ENCODE measurements at regions not wholly inside any gene's neighbourhood (a gene's known extent, or its start where the extent isn't known, plus 50 kb on each side); places are given as distances from the start of the nearest gene placed in this dataset.

DNA sequence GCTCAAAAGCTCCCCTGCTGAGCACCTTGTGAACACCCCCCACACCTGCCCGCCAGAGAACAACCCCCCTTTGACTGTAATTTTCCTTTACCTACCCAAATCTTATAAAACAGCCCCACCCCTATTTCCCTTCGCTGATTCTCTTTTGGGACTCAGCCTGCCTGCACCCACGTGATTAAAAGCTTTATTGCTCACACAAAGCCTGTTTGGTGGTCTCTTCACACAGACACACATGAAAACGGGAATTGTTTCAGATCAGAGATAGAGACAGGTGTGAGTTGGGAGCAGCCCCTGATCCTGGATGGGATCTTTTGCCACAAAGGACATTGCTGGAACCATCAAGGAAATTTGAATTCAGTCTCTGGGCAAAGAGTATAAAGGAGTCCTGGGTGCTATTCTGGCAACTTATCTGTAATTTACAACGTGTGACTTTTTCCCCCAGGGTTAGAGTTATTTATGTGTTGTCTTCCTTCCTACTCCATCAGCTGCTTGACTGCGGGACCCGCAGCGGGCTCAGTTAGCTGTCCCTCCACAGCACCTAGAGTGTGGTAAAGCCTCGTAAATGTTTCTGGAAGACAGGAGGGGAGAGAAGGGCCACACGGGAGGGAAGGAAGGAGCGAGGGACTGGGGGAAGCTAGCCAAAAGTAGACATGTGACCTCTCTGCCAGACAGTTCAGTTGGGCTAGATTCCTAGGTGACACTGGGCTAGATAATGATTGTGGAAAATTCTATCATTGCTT, 437.0 kb downstream of the ZNF608 start:
- TF ChIP-seq, protein P1, sequence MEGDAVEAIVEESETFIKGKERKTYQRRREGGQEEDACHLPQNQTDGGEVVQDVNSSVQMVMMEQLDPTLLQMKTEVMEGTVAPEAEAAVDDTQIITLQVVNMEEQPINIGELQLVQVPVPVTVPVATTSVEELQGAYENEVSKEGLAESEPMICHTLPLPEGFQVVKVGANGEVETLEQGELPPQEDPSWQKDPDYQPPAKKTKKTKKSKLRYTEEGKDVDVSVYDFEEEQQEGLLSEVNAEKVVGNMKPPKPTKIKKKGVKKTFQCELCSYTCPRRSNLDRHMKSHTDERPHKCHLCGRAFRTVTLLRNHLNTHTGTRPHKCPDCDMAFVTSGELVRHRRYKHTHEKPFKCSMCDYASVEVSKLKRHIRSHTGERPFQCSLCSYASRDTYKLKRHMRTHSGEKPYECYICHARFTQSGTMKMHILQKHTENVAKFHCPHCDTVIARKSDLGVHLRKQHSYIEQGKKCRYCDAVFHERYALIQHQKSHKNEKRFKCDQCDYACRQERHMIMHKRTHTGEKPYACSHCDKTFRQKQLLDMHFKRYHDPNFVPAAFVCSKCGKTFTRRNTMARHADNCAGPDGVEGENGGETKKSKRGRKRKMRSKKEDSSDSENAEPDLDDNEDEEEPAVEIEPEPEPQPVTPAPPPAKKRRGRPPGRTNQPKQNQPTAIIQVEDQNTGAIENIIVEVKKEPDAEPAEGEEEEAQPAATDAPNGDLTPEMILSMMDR (optimal IDR thresholded peaks at IDR 0.05 in 1 of 3, IDR thresholded peaks at IDR 0.05 in 1 of 3, conservative IDR thresholded peaks at IDR 0.05 in 1 of 3; ENCODE audit: extremely low read depth in 1 of 3, insufficient read depth in 2 of 3, low read length in 3 of 3) = no peak
- no peak for TF ChIP-seq EZH2 (IDR thresholded peaks at IDR 0.05; ENCODE audit: low read length)

Data from keratinocyte (primary cell).